H1 (cell line): ENCODE measurements at regions not wholly inside any gene's neighbourhood (a gene's known extent, or its start where the extent isn't known, plus 50 kb on each side); places are given as distances from the start of the nearest gene placed in this dataset.

ENCODE experiments used
- CTCF ChIA-PET: fragments of 300-600 bp; sonication (Branson Sonifier 250); formaldehyde crosslinking; loops from one replicate; lab custom pipeline; 2021; ENCODE audit not compliant: partially characterized antibody; lab: Charles Lee
- POLR2A ChIA-PET: fragments of 300-600 bp; sonication (Branson Sonifier 250); formaldehyde crosslinking; loops from one replicate; lab custom pipeline; 2021; ENCODE audit warnings: inconsistent platforms; ENCODE audit not compliant: partially characterized antibody; lab: Charles Lee
- DNase-seq, 2 experiments: peaks; one replicate each; pipeline versions ENCODE4 v3.0.0 to v3.0.0-alpha.2; 2010 to 2022; ENCODE audit warnings: low spot score in 2 of 2, low read depth in 1 of 2, mixed read lengths in 1 of 2
- FAIRE-seq: peaks from 2 replicates; lab custom pipeline; 2011; peaks lifted over from hg19 to GRCh38; lab: Jason Lieb, UNC
- H2AFZ ChIP-seq: 2 replicates; pipeline ENCODE4 v1.8.1; 2012; ENCODE audit warnings: low read length, inconsistent platforms
- H2AK5ac ChIP-seq: 2 replicates; pipeline ENCODE4 v1.6.1; 2013; ENCODE audit warnings: low read depth, low read length
- H2BK120ac ChIP-seq: replicated peaks from 2 replicates; pipeline ENCODE3; 2013; ENCODE audit warnings: low read depth, low read length, inconsistent platforms
- H2BK12ac ChIP-seq: 2 replicates; pipeline ENCODE4 v1.6.1; 2013; ENCODE audit warnings: low read depth, low read length
- H2BK15ac ChIP-seq: 2 replicates; pipeline ENCODE4 v1.6.1; 2013; ENCODE audit warnings: low read length
- H2BK20ac ChIP-seq: 2 replicates; pipeline ENCODE4 v1.6.1; 2013; ENCODE audit warnings: low read length
- H2BK5ac ChIP-seq: 2 replicates; pipeline ENCODE4 v1.6.1; 2013; ENCODE audit warnings: low read depth, low read length
- H3K14ac ChIP-seq: 2 replicates; pipeline ENCODE4 v1.6.1; 2013; ENCODE audit warnings: inconsistent platforms; ENCODE audit not compliant: insufficient read length
- H3K18ac ChIP-seq: 2 replicates; pipeline ENCODE4 v1.6.1; 2013; ENCODE audit warnings: low read length; ENCODE audit errors: extremely low read depth
- H3K23ac ChIP-seq: 2 replicates; pipeline ENCODE4 v1.6.1; 2013; ENCODE audit warnings: inconsistent platforms; ENCODE audit not compliant: insufficient read length
- H3K23me2 ChIP-seq: 2 replicates; pipeline ENCODE4 v1.6.1; 2013; ENCODE audit warnings: low read depth, low read length
- H3K27ac ChIP-seq: 2 replicates; pipeline ENCODE4 v1.6.1; 2011; ENCODE audit warnings: low read depth, low read length, inconsistent platforms
- H3K27me3 ChIP-seq, 4 experiments: replicated peaks in 1 of 4; 1 replicate in 1 of 4; 2 replicates in 3 of 4; pipeline versions ENCODE4 v1.6.1 to v1.8.1; 2011 to 2013; ENCODE audit warnings: low read length in 3 of 4, mild to moderate bottlenecking in 3 of 4, inconsistent platforms in 2 of 4, mixed read lengths in 2 of 4, moderate library complexity in 1 of 4; ENCODE audit not compliant: control insufficient read depth in 3 of 4, insufficient read depth in 3 of 4; ENCODE audit errors: extremely low read depth in 1 of 4
- H3K36me3 ChIP-seq, 4 experiments: 2 replicates each; pipeline versions ENCODE4 v1.6.1 to v1.8.1; 2011 to 2013; ENCODE audit warnings: mild to moderate bottlenecking in 4 of 4, low read length in 3 of 4, moderate library complexity in 2 of 4, control low read depth in 1 of 4, inconsistent platforms in 1 of 4; ENCODE audit not compliant: insufficient read depth in 4 of 4, control insufficient read depth in 2 of 4
- H3K4ac ChIP-seq: replicated peaks from 2 replicates; pipeline ENCODE3; 2013; ENCODE audit warnings: low read length, low read depth, mixed read lengths, inconsistent platforms; ENCODE audit not compliant: insufficient read length
- H3K4me1 ChIP-seq, 4 experiments: replicated peaks in 1 of 4; 1 replicate in 1 of 4; 2 replicates in 3 of 4; pipeline versions ENCODE4 v1.6.1 to v1.8.1; 2011 to 2013; ENCODE audit warnings: low read length in 3 of 4, inconsistent platforms in 2 of 4, mixed read lengths in 1 of 4; ENCODE audit not compliant: insufficient read depth in 4 of 4, control insufficient read depth in 3 of 4
- H3K4me2 ChIP-seq, 2 experiments: 2 replicates each; pipeline versions ENCODE4 v1.6.1 to v1.8.1; 2011 to 2013; ENCODE audit warnings: low read depth in 2 of 2, low read length in 2 of 2, control low read depth in 1 of 2, inconsistent platforms in 1 of 2, mild to moderate bottlenecking in 1 of 2; ENCODE audit not compliant: insufficient read depth in 1 of 2
- H3K4me3 ChIP-seq, 4 experiments: fragments of 200-600, 300-600 bp in 1 of 4; sonication (generic), shearing (Covaris generic), sonication (Bioruptor Twin) in 1 of 4; 2 replicates each; pipeline versions ENCODE4 v1.5.1 to v1.8.1; 2011 to 2016; ENCODE audit warnings: low read length in 4 of 4, low read depth in 3 of 4, control low read depth in 2 of 4, inconsistent platforms in 2 of 4, mild to moderate bottlenecking in 2 of 4, mixed read lengths in 1 of 4, moderate library complexity in 1 of 4; ENCODE audit not compliant: insufficient read depth in 2 of 4; ENCODE audit errors: extremely low read depth in 1 of 4
- H3K56ac ChIP-seq: replicated peaks from 2 replicates; pipeline ENCODE3; 2013; ENCODE audit warnings: low read depth, mild to moderate bottlenecking, mixed read lengths, low read length, inconsistent platforms; ENCODE audit not compliant: insufficient read length
- H3K79me1 ChIP-seq: 2 replicates; pipeline ENCODE4 v1.6.1; 2013; ENCODE audit warnings: low read depth, low read length, control low read depth
- H3K79me2 ChIP-seq, 2 experiments: 2 replicates each; pipeline versions ENCODE4 v1.6.1 to v1.8.1; 2012 to 2013; ENCODE audit warnings: low read length in 2 of 2, mild to moderate bottlenecking in 2 of 2, inconsistent platforms in 1 of 2; ENCODE audit not compliant: insufficient read depth in 2 of 2, control insufficient read depth in 1 of 2
- H3K9ac ChIP-seq, 4 experiments: replicated peaks in 1 of 4; 1 replicate in 1 of 4; 2 replicates in 3 of 4; pipeline versions ENCODE4 v1.6.1 to v1.8.1; 2011 to 2013; ENCODE audit warnings: low read depth in 3 of 4, low read length in 3 of 4, control low read depth in 2 of 4, mild to moderate bottlenecking in 2 of 4, moderate library complexity in 2 of 4, inconsistent platforms in 1 of 4; ENCODE audit errors: extremely low read depth in 1 of 4
- H3K9me3 ChIP-seq, 2 experiments: 2 replicates each; pipeline versions ENCODE4 v1.6.1 to v1.8.1; 2012 to 2013; ENCODE audit warnings: mild to moderate bottlenecking in 2 of 2, moderate library complexity in 2 of 2, control low read depth in 1 of 2, inconsistent platforms in 1 of 2, low read depth in 1 of 2, low read length in 1 of 2, mixed read lengths in 1 of 2; ENCODE audit not compliant: insufficient read depth in 2 of 2
- H4K20me1 ChIP-seq, 2 experiments: replicated peaks in 1 of 2; 2 replicates each; pipeline versions ENCODE3 to v1.8.1; 2011 to 2013; ENCODE audit warnings: inconsistent platforms in 2 of 2, low read length in 2 of 2, mild to moderate bottlenecking in 1 of 2; ENCODE audit not compliant: insufficient read depth in 2 of 2, control insufficient read depth in 1 of 2
- H4K5ac ChIP-seq: 2 replicates; pipeline ENCODE4 v1.6.1; 2013; ENCODE audit warnings: low read length, low read depth, mixed read lengths, inconsistent platforms; ENCODE audit not compliant: insufficient read length
- H4K8ac ChIP-seq: 2 replicates; pipeline ENCODE4 v1.8.0; 2013; ENCODE audit warnings: mild to moderate bottlenecking, moderate library complexity, low read length, inconsistent platforms; ENCODE audit not compliant: insufficient read depth; ENCODE audit errors: extremely low read depth
- H4K91ac ChIP-seq: replicated peaks from 2 replicates; pipeline ENCODE3; 2013; ENCODE audit warnings: low read length, mixed read lengths, inconsistent platforms; ENCODE audit not compliant: insufficient read length
- ATF2 ChIP-seq: IDR thresholded peaks from 2 replicates; pipeline ENCODE4 v1.6.1; 2012; ENCODE audit warnings: low read length, inconsistent platforms
- SUZ12 ChIP-seq: fragments of 200-600 bp; sonication (generic); IDR thresholded peaks from 2 replicates; pipeline ENCODE4 v1.6.1; 2012; ENCODE audit warnings: mild to moderate bottlenecking, inconsistent platforms, low read length, moderate library complexity, mixed read lengths
- WGBS, 2 experiments: shearing (Covaris generic) in 1 of 2; methylation state at CpG; one replicate each; pipeline versions ENCODE4 v1.1.6 to v1.1.7; 2013 to 2015; ENCODE audit warnings: low lambda C conversion rate in 2 of 2, mixed read lengths in 2 of 2, inconsistent platforms in 1 of 2, low coverage in 1 of 2, missing lambda C conversion rate in 1 of 2; ENCODE audit not compliant: insufficient replicate concordance in 2 of 2, insufficient coverage in 1 of 2, insufficient read length in 1 of 2; ENCODE audit errors: extremely low coverage in 1 of 2, missing lambda C conversion rate in 1 of 2; 5-methylcytosine and 5-hydroxymethylcytosine counted together

- Histone ChIP-seq H3K36me3 (no peaks in the 10 kb centered on the region), H2AFZ (no peak overlapping the region), H3K27ac (no peak overlapping the region), H4K91ac (peak overlapping the region; percentile 92), H3K56ac (no peak overlapping the region), H2BK5ac (peak overlapping the region; percentile 84; the same call in 1 of the 2 replicates), H3K18ac (no peak overlapping the region; the same call in 1 of the 2 replicates), H3K14ac (no peak overlapping the region), H2AK5ac (peak overlapping the region; percentile 99), H4K5ac (no peak overlapping the region)
- DNase-seq = no peak
- WGBS, 2 experiments = 90 to 100% methylated on average over 1 to 5 of the region's 5 CpGs
- TF ChIP-seq ATF2 (no peak), SUZ12 (peak; percentile 23; the same call in 1 of the 2 replicates)
- TF ChIP-seq, all 59 proteins: peak for 1
- peak overlapping the region; percentile 34 for H2BK120ac ChIP-seq
- H3K23ac ChIP-seq = no peak overlapping the region
- no peaks in the 10 kb centered on the region for H4K20me1 ChIP-seq
- peak overlapping the region; percentile 16 for H3K4ac ChIP-seq
- no peaks in the 10 kb centered on the region for H3K79me1 ChIP-seq
- H3K4me1 ChIP-seq = peaks cover 17 to 67% (median 57%) of the 10 kb centered on the region in 4 experiments
- ChIA-PET CTCF (interaction anchor here (0.7 to 24.1 kb wide), 14 partner anchors 6 to 148 kb away, joined by 3 to 424 read pairs (median 203); no protein-coding TSS in a partner anchor), POLR2A (interaction anchor here (1.3 to 10.1 kb wide), 7 partner anchors 9 to 104 kb away, joined by 3 to 78 read pairs (median 11); partner anchors contain the start of gene IRF2BPL)
- H4K8ac ChIP-seq = no peak overlapping the region
- H3K9ac ChIP-seq = no peak overlapping the region
- peak overlapping the region; percentile 100 for H2BK12ac ChIP-seq
- H3K9me3 ChIP-seq = no peaks in the 10 kb centered on the region
- H3K27me3 ChIP-seq = no peaks in the 10 kb centered on the region
- no peak overlapping the region for H3K4me3 ChIP-seq
- H3K23me2 ChIP-seq = peaks cover 5% of the 10 kb centered on the region; the same call in 1 of the 2 replicates
- H3K4me2 ChIP-seq = no peak overlapping the region
- H2BK20ac ChIP-seq = peak overlapping the region; percentile 99
- FAIRE-seq = no peak
- H2BK15ac ChIP-seq = peak overlapping the region; percentile 99
- H3K79me2 ChIP-seq = no peaks in the 10 kb centered on the region
Observed at GRCh38 chr14:76922092-76922491, 95.9 kb downstream of the LRRC74A start.
